ENCODE measurements at regions not wholly inside any gene's neighbourhood (a gene's known extent, or its start where the extent isn't known, plus 50 kb on each side); places are given as distances from the start of the nearest gene placed in this dataset.

DNA sequence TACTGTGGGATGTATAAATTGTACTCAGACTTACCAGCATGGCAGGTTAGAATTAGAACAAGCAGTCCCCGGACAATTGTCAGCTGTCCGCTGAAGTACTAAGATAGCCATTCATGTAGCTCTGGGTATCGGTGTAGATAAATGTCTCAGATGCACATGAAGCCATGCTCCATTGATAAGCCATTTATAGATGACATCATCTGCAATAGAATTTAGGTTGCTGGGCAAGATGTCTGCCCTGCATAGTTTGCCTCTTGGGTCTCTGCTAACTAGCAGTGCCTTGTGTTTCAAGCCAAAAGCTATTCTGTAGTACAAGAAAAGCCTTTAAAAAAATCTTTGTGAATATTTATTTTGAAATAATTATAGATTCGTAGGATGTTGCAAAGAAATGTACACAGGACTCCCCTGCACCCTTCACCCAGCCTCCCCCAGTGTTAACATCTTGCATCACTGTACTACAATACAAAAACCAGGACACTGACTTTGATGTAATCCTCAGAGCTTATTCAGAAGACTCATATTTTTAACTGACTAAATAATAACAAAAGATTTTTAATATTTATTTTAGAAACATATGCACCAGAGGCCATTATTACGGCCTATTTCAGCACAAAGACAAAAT is 220.6 kb upstream of the THRB start:
- no peak overlapping the region for H3K4me3 ChIP-seq (ENCODE audit: low read length in 2 of 2)
- CTCF ChIA-PET (ENCODE audit: partially characterized antibody), result no interaction called here
- POLR2A ChIA-PET (ENCODE audit: partially characterized antibody), result no interaction called here

DNA sequence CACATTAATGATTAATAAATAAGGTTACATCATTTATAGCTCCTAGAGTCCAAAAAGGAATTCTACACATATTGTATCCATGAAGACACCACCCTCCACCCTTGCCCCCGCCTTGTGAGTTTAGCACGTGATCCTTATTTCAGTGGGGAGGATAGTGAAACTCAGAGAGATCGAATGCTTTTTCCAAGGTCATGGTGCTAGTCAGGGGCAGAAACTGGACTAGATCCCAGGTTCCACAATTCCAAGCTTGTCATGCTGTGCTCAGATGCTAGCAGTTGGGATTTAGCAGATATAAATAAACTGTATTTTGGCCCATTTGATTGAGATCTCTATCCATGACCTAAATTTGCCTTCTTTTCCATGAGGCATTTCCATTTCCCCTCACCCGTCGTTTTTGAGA is 227.4 kb upstream of the THRB start:
- CTCF ChIA-PET (ENCODE audit: partially characterized antibody), result no interaction called here

More for the DNA sequence above, 220.6 kb upstream of the THRB start:
- Mint-ChIP-seq H3K36me3 (no peaks in the 10 kb centered on the region), H3K9me3 (peaks cover 0 to 3% (median 0%) of the 10 kb centered on the region in 8 donors), H3K27ac (no peak overlapping the region), H3K4me1 (no peaks in the 10 kb centered on the region), H3K27me3 (no peaks in the 10 kb centered on the region), H3K4me3 (no peak overlapping the region)
- H3K9me3 ChIP-seq (ENCODE audit: control insufficient read depth in 1 of 2, low read length in 2 of 2), result no peaks in the 10 kb centered on the region
- intact Hi-C loops (cut with micrococcal nuclease), result no loop called here
- no peaks in the 10 kb centered on the region for H3K4me1 ChIP-seq (ENCODE audit: insufficient read depth, low read length)
- DNase-seq, result no peak
- H3K27me3 ChIP-seq (ENCODE audit: insufficient read depth, low read length), result no peaks in the 10 kb centered on the region
- no peaks in the 10 kb centered on the region for H3K36me3 ChIP-seq (ENCODE audit: insufficient read depth, low read length)
- H3K27ac ChIP-seq (ENCODE audit: low read depth, low read length), result no peak overlapping the region

DNA sequence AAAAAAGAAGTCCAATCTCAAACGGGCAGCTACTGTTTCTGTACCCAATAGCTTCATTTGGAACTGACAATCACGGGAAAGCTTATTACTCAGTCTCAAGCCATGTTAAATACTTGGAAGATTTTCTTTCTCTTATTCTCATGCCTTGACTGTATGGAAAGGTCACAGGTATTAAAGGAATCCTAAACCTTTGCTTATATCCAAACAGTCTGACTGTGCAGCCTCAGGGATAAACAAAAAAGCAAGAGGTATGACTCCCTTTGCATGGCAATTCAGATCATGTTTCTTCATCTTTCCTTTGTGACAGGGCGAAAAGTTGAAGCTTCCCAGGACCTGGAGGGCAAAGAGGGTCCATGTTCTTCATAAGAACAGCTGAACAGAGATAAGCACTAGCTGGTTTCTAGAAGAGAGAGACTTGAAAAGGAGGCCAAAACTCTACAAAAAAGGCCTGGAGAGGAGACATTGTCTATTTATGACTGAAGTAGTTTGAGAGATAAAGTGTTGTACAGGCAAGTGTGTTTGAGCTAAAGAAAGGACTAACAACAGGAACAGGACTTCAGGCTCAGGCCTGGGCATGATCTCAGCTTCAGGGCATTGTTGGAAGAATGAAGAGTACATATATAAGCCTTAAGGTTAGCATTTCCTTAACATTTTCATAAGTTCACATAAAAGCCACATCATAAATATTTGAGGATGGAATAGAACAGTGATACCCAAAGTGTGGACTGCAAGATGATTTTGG is 231.0 kb upstream of the THRB start:
- ChIA-PET CTCF (ENCODE audit: partially characterized antibody) (interaction anchor here (2.0 kb wide), 1 partner anchor 9 kb away, joined by 6 read pairs; no protein-coding TSS in a partner anchor), POLR2A (ENCODE audit: partially characterized antibody) (no interaction called here)
- Histone ChIP-seq H3K4me3 (ENCODE audit: low read length in 2 of 2) (no peak overlapping the region), H3K4me1 (ENCODE audit: insufficient read depth, low read length) (no peaks in the 10 kb centered on the region), H3K27me3 (ENCODE audit: insufficient read depth, low read length) (no peaks in the 10 kb centered on the region), H3K36me3 (ENCODE audit: insufficient read depth, low read length) (no peaks in the 10 kb centered on the region), H3K27ac (ENCODE audit: low read depth, low read length) (no peak overlapping the region), H3K9me3 (ENCODE audit: control insufficient read depth in 1 of 2, low read length in 2 of 2) (no peaks in the 10 kb centered on the region)
- intact Hi-C loops (cut with micrococcal nuclease), result no loop called here
- Mint-ChIP-seq H3K4me3 (no peak overlapping the region), H3K4me1 (no peaks in the 10 kb centered on the region), H3K9me3 (peaks cover 0 to 2% (median 0%) of the 10 kb centered on the region in 8 donors), H3K36me3 (no peaks in the 10 kb centered on the region), H3K27ac (no peak overlapping the region), H3K27me3 (no peaks in the 10 kb centered on the region)
- DNase-seq, result no peak

More for the DNA sequence above, 227.4 kb upstream of the THRB start:
- POLR2A ChIA-PET (ENCODE audit: partially characterized antibody), result no interaction called here
- Histone ChIP-seq H3K27ac (ENCODE audit: low read depth, low read length) (no peak overlapping the region), H3K9me3 (ENCODE audit: control insufficient read depth in 1 of 2, low read length in 2 of 2) (no peaks in the 10 kb centered on the region), H3K4me1 (ENCODE audit: insufficient read depth, low read length) (no peaks in the 10 kb centered on the region), H3K36me3 (ENCODE audit: insufficient read depth, low read length) (no peaks in the 10 kb centered on the region), H3K27me3 (ENCODE audit: insufficient read depth, low read length) (no peaks in the 10 kb centered on the region), H3K4me3 (ENCODE audit: low read length in 2 of 2) (no peak overlapping the region)
- intact Hi-C loops (cut with micrococcal nuclease), result no loop called here
- Mint-ChIP-seq H3K27ac (no peak overlapping the region), H3K27me3 (no peaks in the 10 kb centered on the region), H3K4me1 (no peaks in the 10 kb centered on the region), H3K9me3 (peaks cover 0 to 4% (median 0%) of the 10 kb centered on the region in 8 donors), H3K36me3 (no peaks in the 10 kb centered on the region), H3K4me3 (no peak overlapping the region)
- DNase-seq, result no peak

DNA sequence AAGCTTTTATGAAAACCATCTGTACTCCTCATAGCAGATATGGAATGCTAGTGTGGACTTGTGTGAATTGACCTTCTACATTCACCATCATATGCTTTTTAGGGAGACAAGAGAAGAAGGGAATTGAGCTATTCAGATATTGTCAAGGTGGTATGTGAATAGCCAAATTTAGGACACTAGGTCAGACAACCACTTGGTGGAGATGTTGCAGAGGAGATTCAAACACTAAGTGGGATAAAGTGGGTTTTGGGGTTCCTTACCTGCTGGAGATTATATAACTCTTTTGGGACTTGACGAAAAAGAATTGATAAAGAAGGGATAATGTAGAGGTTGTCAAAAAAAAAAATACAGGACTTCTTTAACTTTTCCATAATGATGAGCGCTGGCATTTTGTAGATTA is 231.8 kb upstream of the THRB start:
- Mint-ChIP-seq H3K9me3 (peaks cover 0 to 2% (median 0%) of the 10 kb centered on the region in 8 donors), H3K4me3 (no peak overlapping the region), H3K27me3 (no peaks in the 10 kb centered on the region), H3K4me1 (no peaks in the 10 kb centered on the region), H3K27ac (no peak overlapping the region), H3K36me3 (no peaks in the 10 kb centered on the region)
- no peak overlapping the region for H3K27ac ChIP-seq (ENCODE audit: low read depth, low read length)
- intact Hi-C loops (cut with micrococcal nuclease), result no loop called here
- H3K27me3 ChIP-seq (ENCODE audit: insufficient read depth, low read length), result no peaks in the 10 kb centered on the region
- ChIA-PET CTCF (ENCODE audit: partially characterized antibody) (interaction anchor here (2.0 kb wide), 1 partner anchor 10 kb away, joined by 6 read pairs; no protein-coding TSS in a partner anchor), POLR2A (ENCODE audit: partially characterized antibody) (no interaction called here)
- H3K9me3 ChIP-seq (ENCODE audit: control insufficient read depth in 1 of 2, low read length in 2 of 2), result no peaks in the 10 kb centered on the region
- H3K36me3 ChIP-seq (ENCODE audit: insufficient read depth, low read length), result no peaks in the 10 kb centered on the region
- DNase-seq, result no peak
- no peaks in the 10 kb centered on the region for H3K4me1 ChIP-seq (ENCODE audit: insufficient read depth, low read length)
- no peak overlapping the region for H3K4me3 ChIP-seq (ENCODE audit: low read length in 2 of 2)

DNA sequence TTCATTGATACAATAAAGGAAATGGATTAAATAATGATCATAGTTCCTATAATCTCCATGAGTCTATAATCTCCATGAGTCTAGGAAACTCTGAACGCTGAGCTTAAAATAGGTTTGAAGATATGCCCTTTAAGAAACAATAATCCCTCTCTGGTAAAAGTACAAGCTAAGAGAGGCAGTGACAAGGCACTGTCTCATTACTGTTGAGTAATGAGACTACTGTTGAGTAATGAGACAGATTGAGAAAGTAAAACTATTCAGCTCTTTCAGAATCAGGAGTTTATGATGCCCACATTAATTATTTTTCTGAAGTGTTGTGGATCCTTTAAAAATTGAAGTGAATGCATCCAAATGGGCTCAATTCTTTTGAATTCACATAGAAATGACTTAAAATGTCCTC is 235.5 kb upstream of the THRB start:
- H3K4me3 ChIP-seq (ENCODE audit: low read length in 2 of 2), result no peak overlapping the region
- intact Hi-C loops (cut with micrococcal nuclease), result no loop called here
- Mint-ChIP-seq H3K9me3 (peaks cover 0 to 2% (median 0%) of the 10 kb centered on the region in 8 donors), H3K27me3 (no peaks in the 10 kb centered on the region), H3K36me3 (no peaks in the 10 kb centered on the region), H3K4me1 (no peaks in the 10 kb centered on the region), H3K4me3 (no peak overlapping the region), H3K27ac (no peak overlapping the region)
- no peaks in the 10 kb centered on the region for H3K9me3 ChIP-seq (ENCODE audit: control insufficient read depth in 1 of 2, low read length in 2 of 2)
- DNase-seq, result no peak
- no peak overlapping the region for H3K27ac ChIP-seq (ENCODE audit: low read depth, low read length)
- ChIA-PET POLR2A (ENCODE audit: partially characterized antibody) (no interaction called here), CTCF (ENCODE audit: partially characterized antibody) (interaction anchor here (1.1 to 1.4 kb wide), 2 partner anchors 9 to 10 kb away, joined by 3 read pairs; no protein-coding TSS in a partner anchor)
- H3K4me1 ChIP-seq (ENCODE audit: insufficient read depth, low read length), result no peaks in the 10 kb centered on the region
- no peaks in the 10 kb centered on the region for H3K27me3 ChIP-seq (ENCODE audit: insufficient read depth, low read length)
- no peaks in the 10 kb centered on the region for H3K36me3 ChIP-seq (ENCODE audit: insufficient read depth, low read length)

DNA sequence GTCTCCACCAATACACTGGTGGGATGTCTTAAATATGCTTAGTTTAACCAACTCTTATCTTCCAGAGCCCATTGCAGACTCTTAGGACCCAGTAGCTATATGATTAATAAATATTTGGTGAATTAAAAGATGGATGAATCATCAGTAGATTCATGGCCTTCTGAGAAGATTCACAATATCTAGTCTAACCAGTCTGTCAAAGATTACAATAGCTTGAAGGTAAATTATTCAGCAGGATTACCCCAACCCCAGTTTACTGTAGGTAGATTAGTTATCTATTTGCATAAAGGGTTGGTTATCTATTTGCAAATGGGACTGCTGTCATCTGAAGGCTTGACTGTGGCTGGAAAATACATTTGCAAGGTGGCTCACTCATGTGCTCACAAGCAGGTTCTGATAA is 239.4 kb upstream of the THRB start:
- POLR2A ChIA-PET (ENCODE audit: partially characterized antibody), result no interaction called here
- H3K36me3 Mint-ChIP-seq, result no peaks in the 10 kb centered on the region

DNA sequence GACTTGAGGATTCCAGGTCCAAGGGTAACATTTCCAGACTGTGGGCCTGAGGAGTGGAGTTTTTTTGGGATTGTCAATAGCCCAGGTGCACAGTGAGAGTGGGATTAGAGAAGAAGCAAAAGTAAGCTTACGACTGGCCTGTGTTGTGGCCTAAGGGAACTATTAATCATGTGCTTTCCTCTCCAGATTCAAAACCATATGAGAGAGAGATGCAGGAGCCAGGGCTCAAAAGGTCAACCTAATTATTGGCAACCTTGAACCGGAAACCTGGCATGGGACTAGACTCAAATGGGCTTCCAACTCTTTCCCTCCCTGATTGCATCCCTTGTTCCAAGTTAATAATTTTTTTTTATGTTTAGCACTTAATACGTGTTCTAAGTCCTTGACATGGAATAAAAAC is 242.1 kb upstream of the THRB start:
- no peaks in the 10 kb centered on the region for H3K27me3 Mint-ChIP-seq
- H3K4me1 ChIP-seq (ENCODE audit: insufficient read depth, low read length), result no peaks in the 10 kb centered on the region
- ChIA-PET POLR2A (ENCODE audit: partially characterized antibody) (no interaction called here), CTCF (ENCODE audit: partially characterized antibody) (no interaction called here)
- H3K4me1 Mint-ChIP-seq, result no peaks in the 10 kb centered on the region
- no peak for DNase-seq
- H3K36me3 Mint-ChIP-seq, result no peaks in the 10 kb centered on the region
- H3K4me3 ChIP-seq (ENCODE audit: low read length in 2 of 2), result no peak overlapping the region
- no peak overlapping the region for H3K27ac Mint-ChIP-seq
- H3K9me3 Mint-ChIP-seq, result peaks cover 0 to 9% (median 2%) of the 10 kb centered on the region in 8 donors
- H3K36me3 ChIP-seq (ENCODE audit: insufficient read depth, low read length), result no peaks in the 10 kb centered on the region
- no peaks in the 10 kb centered on the region for H3K27me3 ChIP-seq (ENCODE audit: insufficient read depth, low read length)
- H3K9me3 ChIP-seq (ENCODE audit: control insufficient read depth in 1 of 2, low read length in 2 of 2), result no peaks in the 10 kb centered on the region
- intact Hi-C loops (cut with micrococcal nuclease), result no loop called here
- H3K27ac ChIP-seq (ENCODE audit: low read depth, low read length), result no peak overlapping the region
- H3K4me3 Mint-ChIP-seq, result no peak overlapping the region

More for the DNA sequence above, 239.4 kb upstream of the THRB start:
- Mint-ChIP-seq H3K4me3 (no peak overlapping the region), H3K4me1 (no peaks in the 10 kb centered on the region), H3K27ac (no peak overlapping the region), H3K9me3 (peaks cover 0 to 9% (median 2%) of the 10 kb centered on the region in 8 donors), H3K27me3 (no peaks in the 10 kb centered on the region)
- H3K4me1 ChIP-seq (ENCODE audit: insufficient read depth, low read length), result no peaks in the 10 kb centered on the region
- CTCF ChIA-PET (ENCODE audit: partially characterized antibody), result no interaction called here
- no peak overlapping the region for H3K4me3 ChIP-seq (ENCODE audit: low read length in 2 of 2)
- intact Hi-C loops (cut with micrococcal nuclease), result no loop called here
- no peak for DNase-seq
- no peaks in the 10 kb centered on the region for H3K9me3 ChIP-seq (ENCODE audit: control insufficient read depth in 1 of 2, low read length in 2 of 2)
- H3K27ac ChIP-seq (ENCODE audit: low read depth, low read length), result no peak overlapping the region
- no peaks in the 10 kb centered on the region for H3K36me3 ChIP-seq (ENCODE audit: insufficient read depth, low read length)
- H3K27me3 ChIP-seq (ENCODE audit: insufficient read depth, low read length), result no peaks in the 10 kb centered on the region
